ENCODE measurements at regions not wholly inside any gene's neighbourhood (a gene's known extent, or its start where the extent isn't known, plus 50 kb on each side); places are given as distances from the start of the nearest gene placed in this dataset.

GRCh38 chr14:104373855-104374717 is 205.5 kb upstream of the C14orf180 start:
- DNase-seq: no peak

GRCh38 chr14:104374718-104375080 is 204.9 kb upstream of the C14orf180 start:
- DNase-seq: no peak

- DNase-seq: no peak
These were observed 203.9 kb upstream of the C14orf180 start for GRCh38 chr14:104375551-104376201.

- no peak for DNase-seq
These were observed 203.1 kb upstream of the C14orf180 start for GRCh38 chr14:104376202-104377140.

GRCh38 chr14:104377256-104377655 is 202.3 kb upstream of the C14orf180 start:
- no peak for DNase-seq

- DNase-seq: no peak
These were observed 200.9 kb upstream of the C14orf180 start for GRCh38 chr14:104378698-104379113.

- DNase-seq: no peak
These were observed 197.0 kb upstream of the C14orf180 start for GRCh38 chr14:104382361-104383087.

- DNase-seq: no peak
These were observed 196.2 kb upstream of the C14orf180 start for GRCh38 chr14:104383088-104383995.

GRCh38 chr14:104383996-104384775 is 195.4 kb upstream of the C14orf180 start:
- no peak for DNase-seq

GRCh38 chr14:104384776-104385071 is 194.8 kb upstream of the C14orf180 start:
- DNase-seq: no peak

- DNase-seq: no peak
These were observed 194.5 kb upstream of the C14orf180 start for GRCh38 chr14:104385111-104385510.

- DNase-seq: no peak
These were observed 193.9 kb upstream of the C14orf180 start for GRCh38 chr14:104385531-104386101.

GRCh38 chr14:104386151-104386841 is 193.3 kb upstream of the C14orf180 start:
- peak; percentile 24 for DNase-seq

- DNase-seq: no peak
These were observed 192.2 kb upstream of the C14orf180 start for GRCh38 chr14:104387022-104388010.

- DNase-seq: no peak
These were observed 191.5 kb upstream of the C14orf180 start for GRCh38 chr14:104388011-104388521.

GRCh38 chr14:104388541-104389325 is 190.8 kb upstream of the C14orf180 start:
- no peak for DNase-seq
